ENCODE measurements at regions not wholly inside any gene's neighbourhood (a gene's known extent, or its start where the extent isn't known, plus 50 kb on each side); places are given as distances from the start of the nearest gene placed in this dataset.

DNA sequence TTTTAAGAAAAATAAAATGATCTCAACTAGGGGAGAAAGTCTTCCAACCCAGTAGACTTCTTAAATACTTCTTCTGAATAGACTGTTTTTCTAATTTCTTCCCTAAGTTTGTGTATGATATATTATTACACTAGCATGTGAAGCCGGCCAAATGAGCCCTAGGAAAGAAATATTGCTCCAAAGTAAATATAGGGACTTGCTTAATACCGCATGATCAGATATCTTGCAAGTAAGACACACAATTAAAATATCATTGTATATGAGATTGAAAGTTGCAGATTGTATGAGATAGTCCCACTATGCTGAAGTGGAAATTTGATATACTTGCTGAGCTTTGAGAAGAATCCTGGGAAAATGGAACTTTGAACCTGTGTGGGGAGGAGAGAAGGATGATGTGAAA is 225.7 kb downstream of the BAMBI start:
- ChIA-PET RAD21 (ENCODE audit: unreplicated experiment) (no interaction called here), POLR2A (no interaction called here), CTCF (no interaction called here), SMC1A (ENCODE audit: uncharacterized antibody, unreplicated experiment) (no interaction called here)
- Histone ChIP-seq H3K27ac (ENCODE audit: control insufficient read depth, insufficient read depth) (no peak overlapping the region), H3K4me1 (ENCODE audit: control insufficient read depth, insufficient read depth, low read length) (no peaks in the 10 kb centered on the region), H3K9me3 (replicated peaks; ENCODE audit: control insufficient read depth, insufficient read depth, low read length) (no peaks in the 10 kb centered on the region), H3K4me2 (ENCODE audit: control insufficient read depth, insufficient read depth) (no peak overlapping the region), H3K9ac (ENCODE audit: control insufficient read depth, insufficient read depth, low read length) (no peak overlapping the region), H2AFZ (ENCODE audit: control insufficient read depth, low read depth, low read length) (no peak overlapping the region), H4K20me1 (ENCODE audit: control insufficient read depth, insufficient read depth) (no peaks in the 10 kb centered on the region), H3K27me3 (replicated peaks in 1 of 2; ENCODE audit: control insufficient read depth in 2 of 2, insufficient read depth in 2 of 2, low read length in 1 of 2) (no peaks in the 10 kb centered on the region), H3K79me2 (ENCODE audit: control insufficient read depth, insufficient read depth, low read length) (no peaks in the 10 kb centered on the region), H3K4me3 (no peak overlapping the region), H3K36me3 (ENCODE audit: control insufficient read depth in 2 of 2, insufficient read depth in 2 of 2, low read length in 1 of 2) (no peaks in the 10 kb centered on the region)
- intact Hi-C loops (cut with micrococcal nuclease; ENCODE audit: unreplicated experiment) (no loop called here), in situ Hi-C loops (cut with MboI) (no loop called here)
- ATAC-seq (no peak), DNase-seq (ENCODE audit: low read depth, low spot score) (no peak), FAIRE-seq (no peak)
- BruUV-seq (replicated peaks) = no TSS peak
- 3% methylated on average over 2 of the region's 2 CpGs for WGBS (ENCODE audit: insufficient coverage, insufficient replicate concordance, low lambda C conversion rate, missing lambda C conversion rate)
- TF ChIP-seq SMARCA5 (IDR thresholded peaks at IDR 0.05) = no peak
- TF ChIP-seq, protein P1, sequence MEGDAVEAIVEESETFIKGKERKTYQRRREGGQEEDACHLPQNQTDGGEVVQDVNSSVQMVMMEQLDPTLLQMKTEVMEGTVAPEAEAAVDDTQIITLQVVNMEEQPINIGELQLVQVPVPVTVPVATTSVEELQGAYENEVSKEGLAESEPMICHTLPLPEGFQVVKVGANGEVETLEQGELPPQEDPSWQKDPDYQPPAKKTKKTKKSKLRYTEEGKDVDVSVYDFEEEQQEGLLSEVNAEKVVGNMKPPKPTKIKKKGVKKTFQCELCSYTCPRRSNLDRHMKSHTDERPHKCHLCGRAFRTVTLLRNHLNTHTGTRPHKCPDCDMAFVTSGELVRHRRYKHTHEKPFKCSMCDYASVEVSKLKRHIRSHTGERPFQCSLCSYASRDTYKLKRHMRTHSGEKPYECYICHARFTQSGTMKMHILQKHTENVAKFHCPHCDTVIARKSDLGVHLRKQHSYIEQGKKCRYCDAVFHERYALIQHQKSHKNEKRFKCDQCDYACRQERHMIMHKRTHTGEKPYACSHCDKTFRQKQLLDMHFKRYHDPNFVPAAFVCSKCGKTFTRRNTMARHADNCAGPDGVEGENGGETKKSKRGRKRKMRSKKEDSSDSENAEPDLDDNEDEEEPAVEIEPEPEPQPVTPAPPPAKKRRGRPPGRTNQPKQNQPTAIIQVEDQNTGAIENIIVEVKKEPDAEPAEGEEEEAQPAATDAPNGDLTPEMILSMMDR (IDR thresholded peaks at IDR 0.05 in 2 of 3, conservative IDR thresholded peaks at IDR 0.05 in 1 of 3; ENCODE audit: control insufficient read depth in 2 of 3, extremely low read depth in 1 of 3, insufficient read depth in 1 of 3, low read depth in 3 of 3, low read length in 3 of 3) = no peak
- TF ChIP-seq SPI1 (IDR thresholded peaks at IDR 0.05; ENCODE audit: borderline replicate concordance, insufficient read depth, low read depth, low read length) = no peak
- TF ChIP-seq, protein P2, sequence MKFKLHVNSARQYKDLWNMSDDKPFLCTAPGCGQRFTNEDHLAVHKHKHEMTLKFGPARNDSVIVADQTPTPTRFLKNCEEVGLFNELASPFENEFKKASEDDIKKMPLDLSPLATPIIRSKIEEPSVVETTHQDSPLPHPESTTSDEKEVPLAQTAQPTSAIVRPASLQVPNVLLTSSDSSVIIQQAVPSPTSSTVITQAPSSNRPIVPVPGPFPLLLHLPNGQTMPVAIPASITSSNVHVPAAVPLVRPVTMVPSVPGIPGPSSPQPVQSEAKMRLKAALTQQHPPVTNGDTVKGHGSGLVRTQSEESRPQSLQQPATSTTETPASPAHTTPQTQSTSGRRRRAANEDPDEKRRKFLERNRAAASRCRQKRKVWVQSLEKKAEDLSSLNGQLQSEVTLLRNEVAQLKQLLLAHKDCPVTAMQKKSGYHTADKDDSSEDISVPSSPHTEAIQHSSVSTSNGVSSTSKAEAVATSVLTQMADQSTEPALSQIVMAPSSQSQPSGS (IDR thresholded peaks at IDR 0.05; ENCODE audit: low read length) = no peak
- no peak for TF ChIP-seq MTA3 (IDR thresholded peaks at IDR 0.05; ENCODE audit: borderline replicate concordance, low read length)
- no peak for TF ChIP-seq STAT1 (conservative IDR thresholded peaks at IDR 0.05)
- no peak for TF ChIP-seq HDAC2 (IDR thresholded peaks at IDR 0.05)
- TF ChIP-seq ASH2L (IDR thresholded peaks at IDR 0.05; ENCODE audit: borderline replicate concordance, low read depth) = no peak
- TF ChIP-seq RUNX3 (IDR thresholded peaks at IDR 0.05; ENCODE audit: low read length) = no peak
- no peak for TF ChIP-seq HDAC6 (IDR thresholded peaks at IDR 0.05; ENCODE audit: unreplicated experiment)
- no peak for TF ChIP-seq POLR2AphosphoS2 (IDR thresholded peaks at IDR 0.05; ENCODE audit: low read depth, low read length)
- no peak for TF ChIP-seq RAD21 (IDR thresholded peaks at IDR 0.05; ENCODE audit: insufficient read depth, low read depth, low read length)
- TF ChIP-seq LARP7 (IDR thresholded peaks at IDR 0.05) = no peak
- TF ChIP-seq MTA2 (IDR thresholded peaks at IDR 0.05; ENCODE audit: low read depth) = no peak
- TF ChIP-seq, protein P3, sequence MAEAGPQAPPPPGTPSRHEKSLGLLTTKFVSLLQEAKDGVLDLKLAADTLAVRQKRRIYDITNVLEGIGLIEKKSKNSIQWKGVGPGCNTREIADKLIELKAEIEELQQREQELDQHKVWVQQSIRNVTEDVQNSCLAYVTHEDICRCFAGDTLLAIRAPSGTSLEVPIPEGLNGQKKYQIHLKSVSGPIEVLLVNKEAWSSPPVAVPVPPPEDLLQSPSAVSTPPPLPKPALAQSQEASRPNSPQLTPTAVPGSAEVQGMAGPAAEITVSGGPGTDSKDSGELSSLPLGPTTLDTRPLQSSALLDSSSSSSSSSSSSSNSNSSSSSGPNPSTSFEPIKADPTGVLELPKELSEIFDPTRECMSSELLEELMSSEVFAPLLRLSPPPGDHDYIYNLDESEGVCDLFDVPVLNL (IDR thresholded peaks at IDR 0.05; ENCODE audit: low read depth, low read length) = no peak
- no peak for TF ChIP-seq ZNF217 (IDR thresholded peaks at IDR 0.05)
- TF ChIP-seq BMI1 (IDR thresholded peaks at IDR 0.05; ENCODE audit: borderline replicate concordance) = no peak
- TF ChIP-seq, protein P4, sequence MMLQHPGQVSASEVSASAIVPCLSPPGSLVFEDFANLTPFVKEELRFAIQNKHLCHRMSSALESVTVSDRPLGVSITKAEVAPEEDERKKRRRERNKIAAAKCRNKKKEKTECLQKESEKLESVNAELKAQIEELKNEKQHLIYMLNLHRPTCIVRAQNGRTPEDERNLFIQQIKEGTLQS (IDR thresholded peaks at IDR 0.05; ENCODE audit: borderline replicate concordance, extremely low read depth, low read depth, low read length) = no peak

All from GM12878 (cell line).